Glutamatergic neuron (in vitro differentiated cells): ENCODE measurements at regions not wholly inside any gene's neighbourhood (a gene's known extent, or its start where the extent isn't known, plus 50 kb on each side); places are given as distances from the start of the nearest gene placed in this dataset.
"Not testable (repeated sequence)": the region's sequence is repeated elsewhere in the genome, so short reads cannot be mapped to it uniquely, and the experiment has no call there.

Source experiments
- DNase-seq: peaks from one replicate; pipeline ENCODE4 v3.0.0; 2022
- H3K27ac Mint-ChIP-seq: one replicate; pipeline ENCODE4 v1.8.0; 2020; ENCODE audit warnings: mild to moderate bottlenecking, mixed read lengths, inconsistent platforms; ENCODE audit not compliant: unreplicated experiment
- H3K27me3 Mint-ChIP-seq: one replicate; pipeline ENCODE4 v1.8.0; 2020; ENCODE audit warnings: mild to moderate bottlenecking, moderate library complexity, mixed read lengths, inconsistent platforms; ENCODE audit not compliant: unreplicated experiment
- H3K36me3 Mint-ChIP-seq: one replicate; pipeline ENCODE4 v1.8.0; 2020; ENCODE audit warnings: mild to moderate bottlenecking, mixed read lengths, inconsistent platforms; ENCODE audit not compliant: unreplicated experiment
- H3K4me1 Mint-ChIP-seq: one replicate; pipeline ENCODE4 v1.8.0; 2020; ENCODE audit warnings: mild to moderate bottlenecking, low read depth, mixed read lengths, inconsistent platforms; ENCODE audit not compliant: unreplicated experiment
- H3K4me3 Mint-ChIP-seq: one replicate; pipeline ENCODE4 v1.8.0; 2020; ENCODE audit warnings: mild to moderate bottlenecking, mixed read lengths, inconsistent platforms; ENCODE audit not compliant: unreplicated experiment
- H3K9me3 Mint-ChIP-seq: one replicate; pipeline ENCODE4 v1.8.0; 2020; ENCODE audit warnings: mild to moderate bottlenecking, moderate library complexity, mixed read lengths, inconsistent platforms; ENCODE audit not compliant: unreplicated experiment
- CTCF ChIP-seq: fragments of 200-600 bp; sonication (generic); IDR thresholded peaks from one replicate; pipeline ENCODE4 v1.5.0; 2021; ENCODE audit not compliant: partially characterized antibody, unreplicated experiment

DNA sequence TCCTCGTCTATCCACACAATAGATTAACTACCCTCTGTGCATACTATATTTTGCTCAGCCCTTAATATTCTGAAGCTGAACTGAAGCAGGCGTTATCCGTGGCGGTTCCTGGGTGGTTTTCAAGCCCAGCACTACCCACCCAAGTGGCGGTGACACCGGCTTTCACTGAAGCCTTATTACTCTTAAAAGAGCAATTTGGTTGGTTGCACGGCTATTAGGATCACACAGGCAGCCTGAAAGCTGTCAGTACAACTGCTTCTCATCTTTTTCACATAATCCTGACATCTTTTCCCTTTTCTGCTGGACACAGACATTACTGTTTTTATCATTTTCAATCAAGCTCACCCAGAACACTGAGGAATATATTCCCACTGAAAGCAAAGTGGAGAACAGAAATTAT lies 525.3 kb upstream of the ZNF717 start:
- Mint-ChIP-seq H3K27me3 (no peaks in the 10 kb centered on the region), H3K36me3 (peaks cover 5% of the 10 kb centered on the region), H3K4me3 (no peak overlapping the region), H3K4me1 (peaks cover 8% of the 10 kb centered on the region), H3K27ac (no peak overlapping the region), H3K9me3 (no peaks in the 10 kb centered on the region)
- DNase-seq = no peak
- no peak for TF ChIP-seq CTCF

GRCh38 chr3:76311941-76312340 lies 526.6 kb upstream of the ZNF717 start:
- Mint-ChIP-seq H3K9me3 (no peaks in the 10 kb centered on the region), H3K4me1 (peaks cover 8% of the 10 kb centered on the region), H3K4me3 (no peak overlapping the region), H3K36me3 (peaks cover 3% of the 10 kb centered on the region), H3K27ac (no peak overlapping the region), H3K27me3 (no peaks in the 10 kb centered on the region)
- TF ChIP-seq CTCF = no peak
- DNase-seq = no peak

GRCh38 chr3:76315906-76316305 lies 530.6 kb upstream of the ZNF717 start:
- not testable (repeated sequence) for H3K4me1 Mint-ChIP-seq

GRCh38 chr3:76321614-76322013 lies 536.3 kb upstream of the ZNF717 start:
- H3K9me3 Mint-ChIP-seq = peaks cover 1% of the 10 kb centered on the region
- H3K4me1 Mint-ChIP-seq = no peaks in the 10 kb centered on the region
- no peak overlapping the region for H3K27ac Mint-ChIP-seq
- H3K36me3 Mint-ChIP-seq = no peaks in the 10 kb centered on the region
- TF ChIP-seq CTCF = no peak
- no peaks in the 10 kb centered on the region for H3K27me3 Mint-ChIP-seq
- no peak for DNase-seq
- H3K4me3 Mint-ChIP-seq = no peak overlapping the region

More at GRCh38 chr3:76315906-76316305, 530.6 kb upstream of the ZNF717 start:
- not testable (repeated sequence) for DNase-seq, H3K27me3 Mint-ChIP-seq, H3K36me3 Mint-ChIP-seq, H3K9me3 Mint-ChIP-seq, H3K27ac Mint-ChIP-seq, H3K4me3 Mint-ChIP-seq

DNA sequence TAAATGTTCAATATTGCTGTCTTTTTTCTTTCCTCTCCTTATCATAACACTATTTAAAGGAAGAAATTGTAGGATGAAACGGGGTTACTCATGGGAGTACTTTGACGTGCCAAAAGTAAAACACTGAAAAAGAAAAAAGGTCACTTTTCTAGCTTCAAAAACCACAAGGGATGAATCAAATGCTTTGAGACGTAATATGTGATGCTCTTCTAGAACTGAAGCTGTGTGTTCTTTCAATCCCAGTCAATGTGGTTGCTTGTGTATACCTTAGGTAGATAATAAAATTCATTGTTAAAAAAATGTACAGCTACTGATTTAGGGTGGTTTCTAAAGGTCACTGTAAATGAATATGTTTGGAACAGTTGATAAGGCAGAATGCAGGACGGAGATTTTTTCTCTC lies 538.8 kb upstream of the ZNF717 start:
- Mint-ChIP-seq H3K36me3 (no peaks in the 10 kb centered on the region), H3K27me3 (peaks cover 3% of the 10 kb centered on the region), H3K27ac (no peak overlapping the region), H3K4me1 (no peaks in the 10 kb centered on the region), H3K9me3 (peaks cover 3% of the 10 kb centered on the region), H3K4me3 (no peak overlapping the region)
- no peak for DNase-seq
- no peak for TF ChIP-seq CTCF

GRCh38 chr3:76345878-76346277 lies 560.5 kb upstream of the ZNF717 start:
- no peak for TF ChIP-seq CTCF
- no peaks in the 10 kb centered on the region for H3K36me3 Mint-ChIP-seq

More at GRCh38 chr3:76345878-76346277, 560.5 kb upstream of the ZNF717 start:
- Mint-ChIP-seq H3K4me3 (no peak overlapping the region), H3K9me3 (no peaks in the 10 kb centered on the region), H3K27me3 (peaks cover 2% of the 10 kb centered on the region), H3K4me1 (peaks cover 4% of the 10 kb centered on the region), H3K27ac (peak overlapping the region; percentile 45)
- no peak for DNase-seq
